ENCODE measurements at regions not wholly inside any gene's neighbourhood (a gene's known extent, or its start where the extent isn't known, plus 50 kb on each side); places are given as distances from the start of the nearest gene placed in this dataset.
A peak's percentile ranks its signal among the peaks of the same experiment; 100 is the strongest.

GRCh38 chr9:86794391-86795046 is 152.8 kb downstream of the GAS1 start:
- peak; percentile 42 for DNase-seq

GRCh38 chr9:86792136-86792535 is 155.2 kb downstream of the GAS1 start:
- DNase-seq = peak; percentile 37

GRCh38 chr9:86790805-86791204 is 156.5 kb downstream of the GAS1 start:
- no peak for DNase-seq

GRCh38 chr9:86788456-86788855 is 158.8 kb downstream of the GAS1 start:
- DNase-seq = no peak

GRCh38 chr9:86783884-86784283 is 163.4 kb downstream of the GAS1 start:
- DNase-seq = peak; percentile 47

- DNase-seq = no peak
These were observed 164.5 kb downstream of the GAS1 start for GRCh38 chr9:86782831-86783230.

GRCh38 chr9:86778761-86779160 is 168.5 kb downstream of the GAS1 start:
- DNase-seq = no peak

- DNase-seq = no peak
These were observed 171.6 kb downstream of the GAS1 start for GRCh38 chr9:86775718-86776117.

GRCh38 chr9:86774116-86774515 is 173.2 kb downstream of the GAS1 start:
- DNase-seq = no peak

- no peak for DNase-seq
These were observed 173.8 kb downstream of the GAS1 start for GRCh38 chr9:86773422-86773945.

GRCh38 chr9:86772635-86772993 is 174.7 kb downstream of the GAS1 start:
- DNase-seq = no peak

- DNase-seq = no peak
These were observed 175.2 kb downstream of the GAS1 start for GRCh38 chr9:86771941-86772634.

GRCh38 chr9:86771420-86771819 is 175.9 kb downstream of the GAS1 start:
- no peak for DNase-seq

- no peak for DNase-seq
These were observed 178.6 kb downstream of the GAS1 start for GRCh38 chr9:86768709-86769108.

GRCh38 chr9:86768020-86768419 is 179.3 kb downstream of the GAS1 start:
- no peak for DNase-seq

- DNase-seq = no peak
These were observed 179.9 kb downstream of the GAS1 start for GRCh38 chr9:86767373-86767772.

- DNase-seq = peak; percentile 90
These were observed 180.4 kb downstream of the GAS1 start for GRCh38 chr9:86766912-86767311.

- no peak for DNase-seq
These were observed 180.8 kb downstream of the GAS1 start for GRCh38 chr9:86766511-86766910.

- DNase-seq = no peak
These were observed 181.4 kb downstream of the GAS1 start for GRCh38 chr9:86765746-86766430.

- DNase-seq = no peak
These were observed 182.5 kb downstream of the GAS1 start for GRCh38 chr9:86764671-86765343.

GRCh38 chr9:86764221-86764624 is 183.1 kb downstream of the GAS1 start:
- DNase-seq = no peak

- DNase-seq = no peak
These were observed 183.5 kb downstream of the GAS1 start for GRCh38 chr9:86763791-86764190.

GRCh38 chr9:86757382-86757720 is 190.0 kb downstream of the GAS1 start:
- DNase-seq = no peak
